ENCODE measurements at regions not wholly inside any gene's neighbourhood (a gene's known extent, or its start where the extent isn't known, plus 50 kb on each side); places are given as distances from the start of the nearest gene placed in this dataset.

- Mint-ChIP-seq H3K27me3 (no peaks in the 10 kb centered on the region), H3K9me3 (ENCODE audit: low read depth) (peaks cover 2% of the 10 kb centered on the region), H3K36me3 (ENCODE audit: insufficient read depth) (no peaks in the 10 kb centered on the region), H3K4me1 (ENCODE audit: low read depth) (no peaks in the 10 kb centered on the region), H3K4me3 (ENCODE audit: low read depth) (no peak overlapping the region), H3K27ac (no peak overlapping the region)
- no peak for DNase-seq (ENCODE audit: low spot score, unreplicated experiment)
- TF ChIP-seq CTCF (IDR thresholded peaks at IDR 0.05; ENCODE audit: unreplicated experiment) = no peak
Observed at GRCh38 chr1:208714323-208714722, 470.1 kb upstream of the PLXNA2 start.

DNA sequence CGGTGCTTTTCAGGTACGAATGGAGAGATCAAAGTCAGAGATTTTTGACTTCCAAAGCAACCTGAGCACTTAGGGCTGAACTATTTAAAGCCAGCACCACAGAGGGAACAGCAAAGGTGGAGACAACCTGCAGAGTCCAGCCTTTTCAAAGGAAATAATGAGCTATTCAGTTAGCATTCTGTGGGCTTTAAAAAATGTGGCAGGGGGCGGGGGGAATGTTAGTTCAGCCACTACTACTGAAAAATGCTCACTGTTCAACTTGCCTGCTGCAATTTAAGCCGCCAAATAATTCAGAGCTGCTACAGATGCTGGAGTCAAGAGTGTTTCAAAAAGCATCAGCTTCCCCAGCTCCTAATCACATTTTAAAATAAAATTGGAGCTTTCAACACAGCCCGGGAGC is 473.3 kb upstream of the PLXNA2 start:
- H3K27me3 Mint-ChIP-seq = no peaks in the 10 kb centered on the region

GRCh38 chr1:208722592-208722991 is 478.4 kb upstream of the PLXNA2 start:
- Mint-ChIP-seq H3K4me1 (ENCODE audit: low read depth) (no peaks in the 10 kb centered on the region), H3K27me3 (no peaks in the 10 kb centered on the region), H3K9me3 (ENCODE audit: low read depth) (peaks cover 26% of the 10 kb centered on the region), H3K27ac (no peak overlapping the region), H3K36me3 (ENCODE audit: insufficient read depth) (peaks cover 1% of the 10 kb centered on the region), H3K4me3 (ENCODE audit: low read depth) (no peak overlapping the region)
- no peak for DNase-seq (ENCODE audit: low spot score, unreplicated experiment)
- no peak for TF ChIP-seq CTCF (IDR thresholded peaks at IDR 0.05; ENCODE audit: unreplicated experiment)

More for the DNA sequence above, 473.3 kb upstream of the PLXNA2 start:
- peaks cover 1% of the 10 kb centered on the region for H3K36me3 Mint-ChIP-seq (ENCODE audit: insufficient read depth)
- TF ChIP-seq CTCF (IDR thresholded peaks at IDR 0.05; ENCODE audit: unreplicated experiment) = no peak
- H3K9me3 Mint-ChIP-seq (ENCODE audit: low read depth) = peaks cover 15% of the 10 kb centered on the region
- no peak for DNase-seq (ENCODE audit: low spot score, unreplicated experiment)
- no peaks in the 10 kb centered on the region for H3K4me1 Mint-ChIP-seq (ENCODE audit: low read depth)
- H3K27ac Mint-ChIP-seq = no peak overlapping the region
- no peak overlapping the region for H3K4me3 Mint-ChIP-seq (ENCODE audit: low read depth)

DNA sequence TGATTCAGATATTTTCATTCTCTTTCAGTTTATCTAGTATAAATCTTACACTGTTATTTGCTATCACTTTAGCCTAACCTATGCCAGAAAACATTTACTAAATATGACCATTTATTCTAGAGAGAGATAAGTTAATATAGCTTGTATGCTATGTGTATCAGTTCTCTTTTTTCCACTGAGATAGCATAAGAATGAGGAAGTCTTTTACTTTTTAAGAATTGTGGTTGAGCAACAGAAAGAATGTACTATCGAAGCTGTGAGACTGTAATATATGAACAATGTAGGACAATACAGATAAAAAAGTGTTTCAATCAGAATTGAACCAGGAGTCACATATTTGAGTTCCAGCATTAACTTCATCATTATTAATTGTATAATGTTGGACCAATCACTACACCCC is 479.9 kb upstream of the PLXNA2 start:
- H3K36me3 Mint-ChIP-seq (ENCODE audit: insufficient read depth) = peaks cover 1% of the 10 kb centered on the region
- TF ChIP-seq CTCF (IDR thresholded peaks at IDR 0.05; ENCODE audit: unreplicated experiment) = no peak
- H3K4me3 Mint-ChIP-seq (ENCODE audit: low read depth) = no peak overlapping the region
- no peak overlapping the region for H3K27ac Mint-ChIP-seq
- H3K9me3 Mint-ChIP-seq (ENCODE audit: low read depth) = peaks cover 24% of the 10 kb centered on the region
- no peaks in the 10 kb centered on the region for H3K27me3 Mint-ChIP-seq
- no peak for DNase-seq (ENCODE audit: low spot score, unreplicated experiment)
- no peaks in the 10 kb centered on the region for H3K4me1 Mint-ChIP-seq (ENCODE audit: low read depth)

DNA sequence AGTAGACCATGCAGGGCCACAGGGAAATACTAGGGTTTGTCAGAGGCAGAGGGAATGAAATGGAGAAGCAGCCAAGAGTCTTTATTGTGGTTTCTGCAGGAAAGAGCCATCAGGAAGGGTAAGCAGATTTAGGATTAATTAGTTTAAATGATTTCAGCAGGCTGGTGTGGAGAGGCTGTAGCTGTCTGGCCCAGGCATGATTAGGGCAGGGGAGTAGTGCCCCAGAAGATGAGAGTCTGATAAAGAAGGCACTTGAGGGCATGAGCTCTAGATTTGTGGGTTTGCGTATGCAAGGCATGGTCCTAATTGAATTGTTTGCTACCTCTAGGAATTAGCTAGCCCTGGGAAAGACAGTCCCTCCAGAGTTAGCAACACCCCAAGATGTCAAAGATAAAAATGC is 484.6 kb upstream of the PLXNA2 start:
- DNase-seq (ENCODE audit: low spot score, unreplicated experiment) = no peak
- H3K4me1 Mint-ChIP-seq (ENCODE audit: low read depth) = peaks cover 10% of the 10 kb centered on the region
- no peak overlapping the region for H3K4me3 Mint-ChIP-seq (ENCODE audit: low read depth)
- H3K36me3 Mint-ChIP-seq (ENCODE audit: insufficient read depth) = no peaks in the 10 kb centered on the region
- H3K9me3 Mint-ChIP-seq (ENCODE audit: low read depth) = peaks cover 7% of the 10 kb centered on the region
- H3K27ac Mint-ChIP-seq = no peak overlapping the region
- H3K27me3 Mint-ChIP-seq = no peaks in the 10 kb centered on the region
- TF ChIP-seq CTCF (IDR thresholded peaks at IDR 0.05; ENCODE audit: unreplicated experiment) = no peak
